Esophagus squamous epithelium (tissue), 4 donors: ENCODE measurements at regions not wholly inside any gene's neighbourhood (a gene's known extent, or its start where the extent isn't known, plus 50 kb on each side); places are given as distances from the start of the nearest gene placed in this dataset.

Experiments used
- CTCF ChIP-seq, 6 experiments: fragments of 450-650 bp in 4 of 6; fragments of 200-600 bp in 2 of 6; sonication (generic) in 2 of 6; IDR thresholded peaks; one replicate each; pipeline ENCODE4 v1.5.1; 2016 to 2019; ENCODE audit warnings: antibody characterized with exemption in 6 of 6, mild to moderate bottlenecking in 4 of 6, moderate library complexity in 4 of 6
- POLR2A ChIP-seq, 4 donors: fragments of 450-650 bp; IDR thresholded peaks; one replicate each; pipeline ENCODE4 v1.6.1; 2017; ENCODE audit warnings: antibody characterized with exemption in 4 of 4, mild to moderate bottlenecking in 4 of 4, moderate library complexity in 3 of 4

GRCh38 chr4:174055344-174055743, 228.1 kb downstream of the FBXO8 start:
- TF ChIP-seq CTCF (IDR thresholded peaks at IDR 0.05) (no peak), POLR2A (IDR thresholded peaks at IDR 0.05) (no peak)
